ENCODE measurements at regions not wholly inside any gene's neighbourhood (a gene's known extent, or its start where the extent isn't known, plus 50 kb on each side); places are given as distances from the start of the nearest gene placed in this dataset.
"Not testable (repeated sequence)": the region's sequence is repeated elsewhere in the genome, so short reads cannot be mapped to it uniquely, and the experiment has no call there.

- TF ChIP-seq CTCF (IDR thresholded peaks at IDR 0.05; ENCODE audit: insufficient read depth, low read length, missing control alignments): no peak
- DNase-seq (ENCODE audit: low read depth, low spot score): no peak
- H3K4me3 ChIP-seq (ENCODE audit: low read depth, low read length): no peak overlapping the region
- ChIA-PET POLR2A (no interaction called here), CTCF (no interaction called here)
Observed at GRCh38 chr2:48049371-48049770, 143.1 kb upstream of the FBXO11 start.

GRCh38 chr2:48050711-48051110, 144.4 kb upstream of the FBXO11 start:
- DNase-seq (ENCODE audit: low read depth, low spot score): no peak
- ChIA-PET CTCF (no interaction called here), POLR2A (no interaction called here)
- H3K4me3 ChIP-seq (ENCODE audit: low read depth, low read length): no peak overlapping the region
- TF ChIP-seq CTCF (IDR thresholded peaks at IDR 0.05; ENCODE audit: insufficient read depth, low read length, missing control alignments): no peak

- DNase-seq (ENCODE audit: low read depth, low spot score): no peak
- ChIA-PET CTCF (no interaction called here), POLR2A (no interaction called here)
- no peak overlapping the region for H3K4me3 ChIP-seq (ENCODE audit: low read depth, low read length)
- no peak for TF ChIP-seq CTCF (IDR thresholded peaks at IDR 0.05; ENCODE audit: insufficient read depth, low read length, missing control alignments)
Observed at GRCh38 chr2:48059975-48060374, 153.7 kb upstream of the FBXO11 start.

GRCh38 chr2:48061656-48062055, 155.4 kb upstream of the FBXO11 start:
- H3K4me3 ChIP-seq (ENCODE audit: low read depth, low read length); DNase-seq (ENCODE audit: low read depth, low spot score); POLR2A ChIA-PET; CTCF ChIA-PET: not testable (repeated sequence)

- POLR2A ChIA-PET: no interaction called here
Observed at GRCh38 chr2:48065096-48065495, 158.8 kb upstream of the FBXO11 start.

GRCh38 chr2:48066000-48066399, 159.7 kb upstream of the FBXO11 start:
- TF ChIP-seq CTCF (IDR thresholded peaks at IDR 0.05; ENCODE audit: insufficient read depth, low read length, missing control alignments): no peak
- ChIA-PET CTCF (interaction anchor here (0.9 kb wide), 1 partner anchor 41 kb away, joined by 3 read pairs; no protein-coding TSS in a partner anchor), POLR2A (no interaction called here)
- H3K4me3 ChIP-seq (ENCODE audit: low read depth, low read length): no peak overlapping the region
- no peak for DNase-seq (ENCODE audit: low read depth, low spot score)

More at GRCh38 chr2:48065096-48065495, 158.8 kb upstream of the FBXO11 start:
- no peak for DNase-seq (ENCODE audit: low read depth, low spot score)
- TF ChIP-seq CTCF (IDR thresholded peaks at IDR 0.05; ENCODE audit: insufficient read depth, low read length, missing control alignments): no peak
- H3K4me3 ChIP-seq (ENCODE audit: low read depth, low read length): no peak overlapping the region
- CTCF ChIA-PET: no interaction called here

GRCh38 chr2:48069769-48070168, 163.5 kb upstream of the FBXO11 start:
- TF ChIP-seq CTCF (IDR thresholded peaks at IDR 0.05; ENCODE audit: insufficient read depth, low read length, missing control alignments): no peak
- H3K4me3 ChIP-seq (ENCODE audit: low read depth, low read length): no peak overlapping the region
- CTCF ChIA-PET: no interaction called here
- no peak for DNase-seq (ENCODE audit: low read depth, low spot score)
- POLR2A ChIA-PET: no interaction called here

Measured in AG04449 (cell line).